Sigmoid colon (tissue), 6 donors: ENCODE measurements at regions not wholly inside any gene's neighbourhood (a gene's known extent, or its start where the extent isn't known, plus 50 kb on each side); places are given as distances from the start of the nearest gene placed in this dataset.
A peak's percentile ranks its signal among the peaks of the same experiment; 100 is the strongest.

Experiments used
- DNase-seq: peaks from one replicate; pipeline ENCODE4 v3.0.0-alpha.2; 2019
- H3K27ac ChIP-seq, 4 donors: fragments of 200-600 bp; sonication (generic); one replicate each; pipeline ENCODE4 v1.5.1; 2016 to 2019; ENCODE audit warnings: mild to moderate bottlenecking in 1 of 4
- H3K27me3 ChIP-seq, 3 donors: fragments of 200-600 bp; sonication (generic); one replicate each; pipeline ENCODE4 v1.5.1; 2019; ENCODE audit warnings: mild to moderate bottlenecking in 1 of 3
- H3K36me3 ChIP-seq, 4 donors: fragments of 200-600 bp; sonication (generic); one replicate each; pipeline ENCODE4 v1.5.1; 2016 to 2019
- H3K4me1 ChIP-seq, 4 donors: fragments of 200-600 bp; sonication (generic); one replicate each; pipeline ENCODE4 v1.5.1; 2017 to 2019
- H3K4me3 ChIP-seq, 4 donors: fragments of 200-600 bp; sonication (generic); one replicate each; pipeline ENCODE4 v1.5.1; 2017 to 2019; ENCODE audit warnings: mild to moderate bottlenecking in 2 of 4, moderate library complexity in 1 of 4
- H3K9me3 ChIP-seq, 4 donors: fragments of 200-600 bp in 3 of 4; sonication (generic) in 3 of 4; one replicate each; pipeline versions ENCODE4 v1.5.1 to v1.6.1; 2013 to 2019
- EP300 ChIP-seq, 4 donors: sonication (generic); formaldehyde crosslinking; IDR thresholded peaks; one replicate each; pipeline ENCODE4 v1.6.1; 2017; ENCODE audit warnings: antibody characterized with exemption in 4 of 4
- POLR2A ChIP-seq, 2 donors: fragments of 450-650 bp; IDR thresholded peaks; one replicate each; pipeline ENCODE4 v1.6.1; 2016; ENCODE audit warnings: antibody characterized with exemption in 2 of 2, mild to moderate bottlenecking in 2 of 2, moderate library complexity in 2 of 2
- POLR2AphosphoS5 ChIP-seq, 4 donors: sonication (generic); formaldehyde crosslinking; IDR thresholded peaks; one replicate each; pipeline ENCODE4 v1.6.1; 2017; ENCODE audit warnings: antibody characterized with exemption in 4 of 4
- WGBS, 2 donors: extraction: QIAGEN DNeasy Blood & Tissue Kit; methylation state at CpG; one replicate each; pipeline ENCODE4 v1.1.7; 2013; 5-methylcytosine and 5-hydroxymethylcytosine counted together
- intact Hi-C: fragments of 100-400 bp; cut with DNase I; formaldehyde crosslinking; loops from one replicate; pipeline ENCODE4 v1.15.1; 2023
- TF ChIP-seq, protein P1 (sequence below), 4 experiments: fragments of 450-650 bp in 3 of 4; fragments of 200-600 bp in 1 of 4; IDR thresholded peaks; one replicate each; pipeline ENCODE4 v1.5.1; 2016 to 2019; ENCODE audit warnings: antibody characterized with exemption in 4 of 4, mild to moderate bottlenecking in 3 of 4, moderate library complexity in 2 of 4
- donor health status: healthy with polysubstance abuse.
- donor health status: healthy.

DNA sequence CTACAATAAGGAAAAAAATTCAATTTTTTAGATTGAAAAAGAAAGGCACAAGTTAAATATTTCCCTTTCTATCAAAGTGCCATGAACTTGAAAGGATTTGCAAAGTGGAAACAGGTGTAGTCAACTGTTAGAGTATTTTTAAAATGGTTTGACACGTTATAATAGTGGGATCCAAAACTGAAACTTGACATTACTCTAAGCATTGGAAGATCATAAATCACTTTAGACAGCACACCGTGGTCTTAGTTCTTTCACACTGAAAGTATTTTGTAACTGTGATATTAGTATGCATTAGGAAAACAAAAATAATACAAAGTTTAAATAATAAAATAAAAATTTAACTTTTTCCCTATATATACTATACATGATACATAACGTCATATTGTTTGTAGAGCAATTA, 933.1 kb downstream of the EPHA3 start:
- H3K36me3 ChIP-seq, result no peaks in the 10 kb centered on the region
- no peak for DNase-seq
- 42 to 47% methylated on average over 3 of the region's 3 CpGs for WGBS, 2 donors
- H3K27me3 ChIP-seq, result no peaks in the 10 kb centered on the region
- no peaks in the 10 kb centered on the region for H3K4me1 ChIP-seq
- H3K4me3 ChIP-seq, result no peak overlapping the region
- intact Hi-C loops, result no loop called here
- TF ChIP-seq POLR2A (IDR thresholded peaks at IDR 0.05) (no peak), EP300 (IDR thresholded peaks at IDR 0.05) (no peak), POLR2AphosphoS5 (IDR thresholded peaks at IDR 0.05) (no peak)
- TF ChIP-seq, protein P1, sequence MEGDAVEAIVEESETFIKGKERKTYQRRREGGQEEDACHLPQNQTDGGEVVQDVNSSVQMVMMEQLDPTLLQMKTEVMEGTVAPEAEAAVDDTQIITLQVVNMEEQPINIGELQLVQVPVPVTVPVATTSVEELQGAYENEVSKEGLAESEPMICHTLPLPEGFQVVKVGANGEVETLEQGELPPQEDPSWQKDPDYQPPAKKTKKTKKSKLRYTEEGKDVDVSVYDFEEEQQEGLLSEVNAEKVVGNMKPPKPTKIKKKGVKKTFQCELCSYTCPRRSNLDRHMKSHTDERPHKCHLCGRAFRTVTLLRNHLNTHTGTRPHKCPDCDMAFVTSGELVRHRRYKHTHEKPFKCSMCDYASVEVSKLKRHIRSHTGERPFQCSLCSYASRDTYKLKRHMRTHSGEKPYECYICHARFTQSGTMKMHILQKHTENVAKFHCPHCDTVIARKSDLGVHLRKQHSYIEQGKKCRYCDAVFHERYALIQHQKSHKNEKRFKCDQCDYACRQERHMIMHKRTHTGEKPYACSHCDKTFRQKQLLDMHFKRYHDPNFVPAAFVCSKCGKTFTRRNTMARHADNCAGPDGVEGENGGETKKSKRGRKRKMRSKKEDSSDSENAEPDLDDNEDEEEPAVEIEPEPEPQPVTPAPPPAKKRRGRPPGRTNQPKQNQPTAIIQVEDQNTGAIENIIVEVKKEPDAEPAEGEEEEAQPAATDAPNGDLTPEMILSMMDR (IDR thresholded peaks at IDR 0.05), result no peak
- H3K9me3 ChIP-seq, result no peaks in the 10 kb centered on the region
- no peak overlapping the region for H3K27ac ChIP-seq

DNA sequence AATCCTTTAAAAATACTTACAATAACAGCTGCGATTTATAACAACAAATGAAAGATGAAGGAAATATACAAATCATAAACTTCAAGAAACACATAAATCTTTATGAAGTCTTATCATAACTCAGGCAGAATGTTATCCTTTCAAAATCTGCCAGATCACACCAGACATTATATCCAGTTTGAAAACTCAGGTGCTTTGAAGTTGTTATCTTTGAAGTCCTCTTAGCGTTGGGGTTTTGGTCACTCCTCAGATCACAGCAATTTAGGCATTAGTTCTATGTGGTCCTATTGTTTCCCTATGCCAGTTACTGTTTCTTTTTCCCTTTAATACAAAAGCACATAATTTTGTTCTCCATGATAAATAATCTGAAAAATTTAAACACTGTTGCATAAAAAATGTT, 934.6 kb downstream of the EPHA3 start:
- H3K27ac ChIP-seq, result no peak overlapping the region
- no peaks in the 10 kb centered on the region for H3K4me1 ChIP-seq
- no peak overlapping the region for H3K4me3 ChIP-seq
- intact Hi-C loops, result no loop called here
- 21 to 40% methylated on average over 2 of the region's 2 CpGs for WGBS, 2 donors
- no peak for TF ChIP-seq POLR2AphosphoS5 (IDR thresholded peaks at IDR 0.05)
- TF ChIP-seq POLR2A (IDR thresholded peaks at IDR 0.05), result no peak
- no peak for TF ChIP-seq EP300 (IDR thresholded peaks at IDR 0.05)
- TF ChIP-seq, protein P1 (IDR thresholded peaks at IDR 0.05), result no peak
- H3K27me3 ChIP-seq, result no peaks in the 10 kb centered on the region
- no peaks in the 10 kb centered on the region for H3K36me3 ChIP-seq
- DNase-seq, result no peak
- no peaks in the 10 kb centered on the region for H3K9me3 ChIP-seq

DNA sequence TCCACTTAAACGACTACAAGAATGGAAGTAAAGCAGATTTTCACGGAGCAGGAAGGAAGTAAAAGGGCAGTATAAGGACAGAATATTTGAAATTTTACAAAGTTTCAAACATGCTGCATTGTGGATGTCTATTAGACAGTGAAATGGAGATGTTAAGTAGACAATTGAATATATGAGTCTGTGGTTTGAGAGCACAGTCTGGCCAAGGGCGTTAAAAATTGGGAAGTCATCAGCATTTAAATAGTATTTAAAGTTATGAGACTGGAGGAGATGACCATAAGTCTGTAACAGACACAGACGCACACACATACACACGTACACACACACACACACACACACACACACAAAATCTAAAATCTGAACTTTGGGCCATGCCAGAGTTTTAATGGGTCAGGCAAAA, 935.9 kb downstream of the EPHA3 start:
- Histone ChIP-seq H3K27me3 (no peaks in the 10 kb centered on the region), H3K9me3 (no peaks in the 10 kb centered on the region), H3K4me3 (no peak overlapping the region), H3K4me1 (no peaks in the 10 kb centered on the region), H3K36me3 (no peaks in the 10 kb centered on the region), H3K27ac (no peak overlapping the region)
- TF ChIP-seq, protein P1 (IDR thresholded peaks at IDR 0.05), result no peak
- TF ChIP-seq POLR2A (IDR thresholded peaks at IDR 0.05) (no peak), EP300 (IDR thresholded peaks at IDR 0.05) (no peak)
- WGBS, 2 donors, result 75 to 87% methylated on average over 5 of the region's 5 CpGs
- DNase-seq, result no peak
- intact Hi-C loops, result no loop called here

DNA sequence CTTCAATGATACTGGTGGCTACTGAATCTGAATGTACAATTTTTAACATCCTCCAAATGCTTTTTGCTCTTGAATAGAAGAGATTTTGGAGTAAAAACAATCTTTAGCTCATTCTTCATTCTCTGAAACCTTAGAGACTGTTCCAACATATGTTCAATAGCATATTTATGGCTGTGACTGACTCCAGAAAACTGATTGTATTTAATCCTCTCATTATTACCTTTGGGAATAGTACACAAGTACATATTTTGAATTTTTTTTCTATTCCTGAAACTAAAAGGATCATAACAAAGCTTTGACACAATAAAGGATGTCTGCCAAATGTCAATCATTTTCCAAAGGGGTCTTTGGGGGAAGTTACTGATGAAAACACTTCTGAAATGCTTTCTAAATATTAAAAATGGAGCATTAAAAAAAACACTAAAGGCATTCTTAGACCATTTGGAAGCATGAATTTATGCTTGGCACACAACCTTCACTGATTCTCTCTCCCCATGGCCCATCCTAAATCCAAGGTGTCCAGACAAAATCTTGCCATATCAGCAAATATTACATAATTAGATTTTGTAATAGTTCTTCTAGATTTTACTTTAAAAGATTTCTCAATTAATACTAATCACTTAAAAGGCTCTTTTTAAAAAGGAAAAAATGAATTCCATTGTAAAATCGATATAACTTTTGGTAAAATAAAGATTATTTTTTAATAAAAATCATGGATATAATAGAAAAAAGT, 936.8 kb downstream of the EPHA3 start:
- no peak overlapping the region for H3K4me3 ChIP-seq
- TF ChIP-seq POLR2A (IDR thresholded peaks at IDR 0.05), result no peak
- no peak for TF ChIP-seq POLR2AphosphoS5 (IDR thresholded peaks at IDR 0.05)
- TF ChIP-seq, protein P1 (IDR thresholded peaks at IDR 0.05), result no peak
- TF ChIP-seq EP300 (IDR thresholded peaks at IDR 0.05), result no peak
- no peaks in the 10 kb centered on the region for H3K4me1 ChIP-seq
- no peak overlapping the region for H3K27ac ChIP-seq
- no peak for DNase-seq
- intact Hi-C loops, result no loop called here
- no peaks in the 10 kb centered on the region for H3K27me3 ChIP-seq
- no peaks in the 10 kb centered on the region for H3K9me3 ChIP-seq
- no peaks in the 10 kb centered on the region for H3K36me3 ChIP-seq
- WGBS, 2 donors, result 81 to 82% methylated on average over 1 of the region's 1 CpG

DNA sequence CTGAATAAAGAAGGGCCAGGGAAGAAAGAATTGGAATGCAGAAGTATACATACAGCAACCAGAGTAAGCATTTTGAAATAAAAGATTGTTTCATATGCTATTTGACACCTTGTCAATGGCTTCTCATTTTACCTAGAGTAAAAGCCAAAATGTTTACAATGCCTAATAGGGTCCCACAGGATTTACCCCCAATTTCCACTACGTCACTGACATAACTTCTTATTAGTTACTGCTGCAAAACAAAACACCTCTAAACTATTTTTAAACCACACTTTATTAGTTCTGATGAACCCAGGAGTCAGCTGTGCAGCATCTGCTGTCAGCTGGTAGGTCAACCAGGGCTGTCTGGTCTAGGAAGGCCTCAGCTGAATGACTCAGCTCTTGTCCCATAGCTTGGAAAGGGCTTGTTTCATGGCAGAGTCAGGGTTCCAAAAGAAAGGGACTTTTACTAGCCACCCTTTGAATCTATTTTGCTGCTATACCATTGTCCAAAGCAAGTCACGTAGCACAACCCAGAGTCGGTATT, 945.1 kb downstream of the EPHA3 start:
- no peak for DNase-seq
- peaks cover 0 to 42% (median 14%) of the 10 kb centered on the region in 4 donors for H3K4me1 ChIP-seq
- H3K36me3 ChIP-seq, result no peaks in the 10 kb centered on the region
- H3K27ac ChIP-seq, result no peak overlapping the region
- no peaks in the 10 kb centered on the region for H3K27me3 ChIP-seq
- intact Hi-C loops, result no loop called here
- no peak overlapping the region for H3K4me3 ChIP-seq
- no peaks in the 10 kb centered on the region for H3K9me3 ChIP-seq
- 87 to 90% methylated on average over 3 of the region's 3 CpGs for WGBS, 2 donors
- TF ChIP-seq POLR2AphosphoS5 (IDR thresholded peaks at IDR 0.05) (peak in 3 of 4 donors; percentile 17 to 60 (median 30)), EP300 (IDR thresholded peaks at IDR 0.05) (peak in 1 of 4 donors; percentile 34), POLR2A (IDR thresholded peaks at IDR 0.05) (no peak)
- TF ChIP-seq, protein P1 (IDR thresholded peaks at IDR 0.05), result no peak
